HepG2 (cell line): ENCODE measurements at regions not wholly inside any gene's neighbourhood (a gene's known extent, or its start where the extent isn't known, plus 50 kb on each side); places are given as distances from the start of the nearest gene placed in this dataset.

Experiments used
- ATAC-seq: fragments of 200-7000 bp; cut with Tn5 transposase; 3 replicates; pipeline ENCODE4 v1.9.1; 2020; ENCODE audit warnings: mild to moderate bottlenecking, moderate library complexity
- BruUV-seq: library from RNA; stranded (reverse); fragments of 400-500 nt; replicated peaks from 2 replicates; lab custom pipeline; 2021; lab: Mats Ljungman, UMichigan
- CTCF ChIA-PET: fragments of 300-600 bp; formaldehyde crosslinking; extraction: SDS; loops from one replicate; lab custom pipeline; 2021; ENCODE audit warnings: low total read pairs, inconsistent platforms, low intra/inter-chr PET ratio; lab: Yijun Ruan, JAX
- POLR2A ChIA-PET: fragments of 350-600 bp; sonication (Branson Sonifier 250); formaldehyde crosslinking; loops from one replicate; lab custom pipeline; 2020; ENCODE audit warnings: antibody characterized with exemption, inconsistent platforms; lab: Yijun Ruan, JAX
- DNase-seq: peaks from one replicate; pipeline ENCODE4 v3.0.0-alpha.2; 2015; ENCODE audit warnings: low spot score
- FAIRE-seq: peaks from 3 replicates; lab custom pipeline; 2011; peaks lifted over from hg19 to GRCh38; lab: Jason Lieb, UNC
- H2AFZ ChIP-seq: one replicate; pipeline ENCODE4 v1.6.1; 2011; ENCODE audit warnings: low read length, inconsistent platforms
- H3K27ac ChIP-seq: fragments of 300-600 bp; 3 replicates; pipeline ENCODE4 v1.8.0; 2011; ENCODE audit warnings: mixed run types, mild to moderate bottlenecking, mixed read lengths, low read length, inconsistent platforms; ENCODE audit not compliant: insufficient read depth; ENCODE audit errors: extremely low read length
- H3K27me3 ChIP-seq, 2 experiments: fragments of 200-600 bp in 1 of 2; 2 replicates in 1 of 2; 3 replicates in 1 of 2; pipeline versions ENCODE4 v1.6.0 to v1.8.0; 2011; ENCODE audit warnings: low read length in 2 of 2, mild to moderate bottlenecking in 2 of 2, moderate library complexity in 2 of 2, inconsistent platforms in 1 of 2; ENCODE audit not compliant: insufficient read depth in 2 of 2, control insufficient read depth in 1 of 2
- H3K36me3 ChIP-seq, 2 experiments: fragments of 200-600 bp in 1 of 2; replicated peaks in 1 of 2; 2 replicates in 1 of 2; 3 replicates in 1 of 2; pipeline versions ENCODE4 v1.5.1 to v1.8.0; 2011; ENCODE audit warnings: low read length in 2 of 2, inconsistent platforms in 1 of 2; ENCODE audit not compliant: insufficient read depth in 2 of 2, control insufficient read depth in 1 of 2
- H3K4me1 ChIP-seq: 2 replicates; pipeline ENCODE4 v1.5.1; 2012; ENCODE audit warnings: low read length, inconsistent platforms; ENCODE audit not compliant: insufficient read depth
- H3K4me2 ChIP-seq: 2 replicates; pipeline ENCODE4 v1.6.0; 2011; ENCODE audit warnings: low read depth, low read length, inconsistent platforms
- H3K4me3 ChIP-seq, 3 experiments: fragments of 200-600 bp in 1 of 3; sonication (generic), shearing (Covaris generic) in 1 of 3; replicated peaks in 1 of 3; 2 replicates each; pipeline ENCODE4 v1.5.1; 2011 to 2016; ENCODE audit warnings: low read length in 3 of 3, inconsistent platforms in 2 of 3, low read depth in 2 of 3, mild to moderate bottlenecking in 2 of 3, control low read depth in 1 of 3, mixed read lengths in 1 of 3; ENCODE audit not compliant: insufficient read depth in 1 of 3
- H3K79me2 ChIP-seq: one replicate; pipeline ENCODE4 v1.6.1; 2011; ENCODE audit warnings: low read length, inconsistent platforms; ENCODE audit not compliant: insufficient read depth
- H3K9ac ChIP-seq: 2 replicates; pipeline ENCODE4 v1.6.0; 2011; ENCODE audit warnings: mild to moderate bottlenecking, low read depth, low read length, inconsistent platforms; ENCODE audit not compliant: insufficient read depth
- H3K9me3 ChIP-seq: 2 replicates; pipeline ENCODE4 v1.5.1; 2012; ENCODE audit warnings: mild to moderate bottlenecking, low read length
- H4K20me1 ChIP-seq: 2 replicates; pipeline ENCODE4 v1.6.0; 2011; ENCODE audit warnings: inconsistent platforms, mild to moderate bottlenecking, low read length, moderate library complexity; ENCODE audit not compliant: insufficient read depth
- ATF7 ChIP-seq, 2 experiments: fragments of 450-650 bp in 1 of 2; sonication (generic) in 1 of 2; formaldehyde crosslinking in 1 of 2; IDR thresholded peaks; 2 replicates each; pipeline versions ENCODE4 v1.4.0 to v1.6.1; 2016 to 2020; ENCODE audit warnings: antibody characterized with exemption in 1 of 2, mild to moderate bottlenecking in 1 of 2, missing genetic modification reagents in 1 of 2
- CEBPB ChIP-seq: IDR thresholded peaks from 2 replicates; pipeline ENCODE4 v1.6.1; 2011; ENCODE audit warnings: low read depth, low read length, improper control_type of control experiment, borderline replicate concordance
- IRF2 ChIP-seq: IDR thresholded peaks from 2 replicates; pipeline ENCODE4 v1.6.1; 2018; ENCODE audit warnings: missing genetic modification reagents, missing compliant biosample characterization
- SMC3 ChIP-seq: IDR thresholded peaks from 2 replicates; pipeline ENCODE4 v1.6.1; 2011; ENCODE audit warnings: low read length, improper control_type of control experiment
- STAG1 ChIP-seq: sonication (generic); formaldehyde crosslinking; IDR thresholded peaks from 2 replicates; pipeline ENCODE4 v1.4.0; 2020; ENCODE audit warnings: missing genetic modification reagents
- ZNF24 ChIP-seq: fragments of 450-650 bp; IDR thresholded peaks from 2 replicates; pipeline ENCODE4 v1.6.1; 2017; ENCODE audit warnings: antibody characterized with exemption, mild to moderate bottlenecking
- ZNF777 ChIP-seq: sonication (generic); formaldehyde crosslinking; IDR thresholded peaks from 2 replicates; pipeline ENCODE4 v1.4.0; 2020; ENCODE audit warnings: missing genetic modification reagents
- WGBS: methylation state at CpG from one replicate; pipeline ENCODE4 v1.1.6; 2017; ENCODE audit warnings: low lambda C conversion rate; 5-methylcytosine and 5-hydroxymethylcytosine counted together
- in situ Hi-C: cut with HindIII; loops from 2 replicates; pipeline ENCODE4 v1.10.0; 2017; ENCODE audit warnings: low pct_unique_long_range_greater_than_20kb; ENCODE audit not compliant: extremely low pct_ligation_motif_present
- intact Hi-C: fragments of 100-400 bp; cut with micrococcal nuclease; formaldehyde crosslinking; loops from one replicate; pipeline ENCODE4 v1.10.0; 2022; ENCODE audit not compliant: unreplicated experiment
- TF ChIP-seq, protein P1 (sequence below): sonication (generic); formaldehyde crosslinking; IDR thresholded peaks from 2 replicates; pipeline ENCODE4 v1.5.0; 2020; ENCODE audit warnings: mild to moderate bottlenecking, missing genetic modification reagents, moderate library complexity
- TF ChIP-seq, protein P2 (sequence below): sonication (generic); formaldehyde crosslinking; IDR thresholded peaks from 2 replicates; pipeline ENCODE4 v1.8.0; 2022; ENCODE audit warnings: mild to moderate bottlenecking, missing genetic modification reagents, borderline replicate concordance

DNA sequence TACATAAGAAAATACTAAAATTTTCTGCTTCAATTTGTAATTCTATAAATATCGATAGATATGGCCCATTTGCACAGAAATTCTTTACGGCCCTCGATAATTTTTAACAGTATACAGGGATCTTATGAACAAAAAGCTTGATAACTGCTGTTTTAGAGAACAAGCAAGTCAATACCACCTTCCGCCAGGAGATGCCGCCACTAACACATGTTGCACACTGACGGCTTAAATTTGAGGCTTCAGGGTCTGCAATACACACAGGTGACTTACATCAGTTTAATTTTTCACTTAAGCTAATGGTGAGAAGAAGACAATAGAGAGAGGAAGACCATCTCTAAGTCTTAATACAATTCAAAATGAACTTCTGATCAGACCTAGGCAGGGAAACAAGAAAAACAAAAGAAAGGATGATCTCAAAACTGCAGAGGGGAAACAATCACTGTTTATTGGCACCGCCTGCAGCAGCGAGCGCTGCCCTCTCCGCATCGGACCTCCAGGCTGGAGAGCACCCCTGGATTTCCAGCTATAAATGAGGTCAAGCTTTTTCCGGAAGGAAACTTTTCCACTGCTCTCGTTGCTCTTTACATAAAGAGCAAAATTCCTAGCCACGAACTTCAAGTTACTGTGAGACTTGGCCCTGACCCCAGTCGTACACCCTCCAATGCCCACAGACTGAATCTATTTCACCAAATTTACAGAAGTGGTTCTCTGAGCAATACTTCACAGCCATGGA, 53.9 kb downstream of the OTOR start (continued):
- TF ChIP-seq, protein P1, sequence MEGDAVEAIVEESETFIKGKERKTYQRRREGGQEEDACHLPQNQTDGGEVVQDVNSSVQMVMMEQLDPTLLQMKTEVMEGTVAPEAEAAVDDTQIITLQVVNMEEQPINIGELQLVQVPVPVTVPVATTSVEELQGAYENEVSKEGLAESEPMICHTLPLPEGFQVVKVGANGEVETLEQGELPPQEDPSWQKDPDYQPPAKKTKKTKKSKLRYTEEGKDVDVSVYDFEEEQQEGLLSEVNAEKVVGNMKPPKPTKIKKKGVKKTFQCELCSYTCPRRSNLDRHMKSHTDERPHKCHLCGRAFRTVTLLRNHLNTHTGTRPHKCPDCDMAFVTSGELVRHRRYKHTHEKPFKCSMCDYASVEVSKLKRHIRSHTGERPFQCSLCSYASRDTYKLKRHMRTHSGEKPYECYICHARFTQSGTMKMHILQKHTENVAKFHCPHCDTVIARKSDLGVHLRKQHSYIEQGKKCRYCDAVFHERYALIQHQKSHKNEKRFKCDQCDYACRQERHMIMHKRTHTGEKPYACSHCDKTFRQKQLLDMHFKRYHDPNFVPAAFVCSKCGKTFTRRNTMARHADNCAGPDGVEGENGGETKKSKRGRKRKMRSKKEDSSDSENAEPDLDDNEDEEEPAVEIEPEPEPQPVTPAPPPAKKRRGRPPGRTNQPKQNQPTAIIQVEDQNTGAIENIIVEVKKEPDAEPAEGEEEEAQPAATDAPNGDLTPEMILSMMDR (CRISPR knock-in tag): peak; percentile 87
- TF ChIP-seq IRF2 (CRISPR knock-in tag) (0 out of 2 replicates have a peak, but pooled peaks have one; percentile 25), ZNF24 (0 out of 2 replicates have a peak, but pooled peaks have one; percentile 24), SMC3 (peak; percentile 82), STAG1 (peak; percentile 92)
- TF ChIP-seq, protein P2, sequence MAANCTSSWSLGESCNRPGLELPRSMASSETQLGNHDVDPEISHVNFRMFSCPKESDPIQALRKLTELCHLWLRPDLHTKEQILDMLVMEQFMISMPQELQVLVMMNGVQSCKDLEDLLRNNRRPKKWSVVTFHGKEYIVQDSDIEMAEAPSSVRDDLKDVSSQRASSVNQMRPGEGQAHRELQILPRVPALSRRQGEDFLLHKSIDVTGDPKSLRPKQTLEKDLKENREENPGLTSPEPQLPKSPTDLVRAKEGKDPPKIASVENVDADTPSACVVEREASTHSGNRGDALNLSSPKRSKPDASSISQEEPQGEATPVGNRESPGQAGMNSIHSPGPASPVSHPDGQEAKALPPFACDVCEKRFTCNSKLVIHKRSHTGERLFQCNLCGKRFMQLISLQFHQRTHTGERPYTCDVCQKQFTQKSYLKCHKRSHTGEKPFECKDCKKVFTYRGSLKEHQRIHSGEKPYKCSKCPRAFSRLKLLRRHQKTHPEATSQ (CRISPR knock-in tag): no peak

DNA sequence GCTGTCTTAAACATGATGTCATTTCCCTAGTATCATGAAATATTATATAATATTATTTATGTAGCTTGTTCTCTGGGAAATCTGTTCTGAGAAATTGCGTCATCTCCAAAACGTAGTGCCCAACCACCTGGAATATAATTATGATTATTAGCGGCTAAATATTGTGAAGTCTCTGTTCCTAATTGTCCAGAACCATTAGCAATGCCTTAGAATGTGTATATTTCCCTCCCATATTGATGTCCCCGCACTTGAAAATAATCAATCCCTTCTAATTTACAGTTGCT, 54.4 kb downstream of the OTOR start:
- H3K9me3 ChIP-seq: no peaks in the 10 kb centered on the region
- TF ChIP-seq CEBPB (peak; percentile 53; the same call in 1 of the 2 replicates), ZNF777 (no peak), ATF7 (IDR thresholded peaks at IDR 0.05) (peak; percentile 86), ATF7 (CRISPR knock-in tag; IDR thresholded peaks at IDR 0.05) (no peak)
- no peaks in the 10 kb centered on the region for H3K4me1 ChIP-seq
- FAIRE-seq (no peak), ATAC-seq (no peak), DNase-seq (no peak)
- no peak overlapping the region for H3K9ac ChIP-seq
- H3K27me3 ChIP-seq: peaks cover 1 to 31% of the 10 kb centered on the region in 2 experiments; a peak in 2 of 5 replicates
- H3K36me3 ChIP-seq: no peaks in the 10 kb centered on the region
- no peak overlapping the region for H3K27ac ChIP-seq
- no TSS peak for BruUV-seq
- in situ Hi-C loops (loop anchor here (5.0 kb wide), 2 partner anchors 480 to 630 kb away; no protein-coding TSS in a partner anchor), intact Hi-C loops (no loop called here)
- H3K4me3 ChIP-seq: no peak overlapping the region
- H2AFZ ChIP-seq: no peak overlapping the region
- WGBS: under 1% methylated on average over 4 of the region's 4 CpGs
- no peaks in the 10 kb centered on the region for H3K79me2 ChIP-seq
- H4K20me1 ChIP-seq: no peaks in the 10 kb centered on the region
- CTCF ChIA-PET: interaction anchor here (1.5 to 4.3 kb wide), 3 partner anchors 18 to 1474 kb away, joined by 3 to 98 read pairs (median 25); no protein-coding TSS in a partner anchor
- H3K4me2 ChIP-seq: no peak overlapping the region
- POLR2A ChIA-PET: no interaction called here
